ENCODE measurements at regions not wholly inside any gene's neighbourhood (a gene's known extent, or its start where the extent isn't known, plus 50 kb on each side); places are given as distances from the start of the nearest gene placed in this dataset.
"Not testable (repeated sequence)": the region's sequence is repeated elsewhere in the genome, so short reads cannot be mapped to it uniquely, and the experiment has no call there.

GRCh38 chr14:45705940-45706534 lies 453.0 kb upstream of the MIS18BP1 start:
- DNase-seq: no peak

DNA sequence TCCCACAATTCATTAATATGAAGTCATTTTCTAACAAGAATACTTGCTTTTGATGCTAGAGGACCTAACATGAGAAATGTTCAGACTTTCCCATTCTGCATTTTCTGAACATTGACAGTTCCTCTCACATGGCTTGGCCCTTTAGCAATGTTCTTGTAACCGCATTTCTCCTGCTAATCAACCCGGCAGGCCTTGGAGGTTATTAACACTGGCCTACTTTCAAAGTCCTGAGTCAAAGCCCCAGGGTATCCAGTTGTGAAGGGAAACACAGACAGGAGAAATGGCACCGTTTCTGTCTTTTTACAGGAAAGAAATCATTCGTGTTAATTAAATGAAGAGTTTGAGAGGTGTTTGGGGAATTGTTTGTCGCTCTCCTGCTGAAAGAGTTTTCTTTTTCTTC lies 446.5 kb upstream of the MIS18BP1 start:
- DNase-seq: no peak

- no peak for DNase-seq
Observed at GRCh38 chr14:45698462-45699134, 445.6 kb upstream of the MIS18BP1 start.

GRCh38 chr14:45686771-45687170 lies 433.8 kb upstream of the MIS18BP1 start:
- DNase-seq: no peak

- no peak for DNase-seq
Observed at GRCh38 chr14:45680531-45680930, 427.5 kb upstream of the MIS18BP1 start.

- DNase-seq: peak; percentile 92
Observed at GRCh38 chr14:45679853-45680252, 426.9 kb upstream of the MIS18BP1 start.

GRCh38 chr14:45678163-45678562 lies 425.2 kb upstream of the MIS18BP1 start:
- no peak for DNase-seq

DNA sequence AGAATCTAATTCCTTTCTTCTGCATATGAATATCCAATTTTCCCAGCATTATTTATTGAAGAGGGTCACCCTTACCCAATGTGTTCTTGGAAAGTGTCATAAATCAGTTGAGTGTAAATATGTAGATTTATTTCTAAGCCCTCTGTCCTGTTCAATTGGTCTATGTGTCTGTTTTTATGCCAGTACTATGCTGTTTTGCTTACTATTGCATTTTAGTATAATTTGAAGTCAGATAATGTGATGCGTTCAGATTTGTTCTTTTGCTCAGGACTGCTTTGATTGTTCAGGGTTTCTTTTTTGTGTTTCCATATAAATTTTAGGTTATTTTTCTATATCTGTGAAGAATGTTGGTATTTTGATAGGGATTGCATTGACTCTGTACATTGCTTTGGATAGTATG lies 420.4 kb upstream of the MIS18BP1 start:
- no peak for DNase-seq

GRCh38 chr14:45664668-45665356 lies 411.8 kb upstream of the MIS18BP1 start:
- no peak for DNase-seq

- DNase-seq: no peak
Observed at GRCh38 chr14:45658917-45659299, 405.9 kb upstream of the MIS18BP1 start.

- no peak for DNase-seq
Observed at GRCh38 chr14:45658226-45658916, 405.4 kb upstream of the MIS18BP1 start.

GRCh38 chr14:45651890-45652289 lies 398.9 kb upstream of the MIS18BP1 start:
- DNase-seq: peak; percentile 6

DNA sequence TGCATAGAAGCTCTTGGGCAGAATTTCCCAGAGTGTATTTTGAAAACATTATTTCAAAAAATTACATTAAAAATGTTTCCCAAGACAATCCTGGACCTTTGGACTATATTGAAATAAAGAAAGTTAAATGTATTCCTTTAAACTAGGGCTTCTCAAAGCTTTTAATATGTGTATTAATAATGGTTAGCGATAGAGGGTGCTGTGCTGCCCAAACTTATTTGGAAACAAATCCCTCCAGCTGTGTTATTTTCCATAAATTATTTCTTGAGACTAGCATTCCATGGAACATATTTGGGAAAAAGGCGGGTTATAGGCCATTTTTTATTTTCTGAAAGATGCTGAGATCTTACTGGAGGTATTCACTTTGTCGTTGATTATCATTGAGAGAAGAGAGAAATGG lies 397.8 kb upstream of the MIS18BP1 start:
- no peak for DNase-seq

GRCh38 chr14:45649051-45649450 lies 396.0 kb upstream of the MIS18BP1 start:
- no peak for DNase-seq

DNA sequence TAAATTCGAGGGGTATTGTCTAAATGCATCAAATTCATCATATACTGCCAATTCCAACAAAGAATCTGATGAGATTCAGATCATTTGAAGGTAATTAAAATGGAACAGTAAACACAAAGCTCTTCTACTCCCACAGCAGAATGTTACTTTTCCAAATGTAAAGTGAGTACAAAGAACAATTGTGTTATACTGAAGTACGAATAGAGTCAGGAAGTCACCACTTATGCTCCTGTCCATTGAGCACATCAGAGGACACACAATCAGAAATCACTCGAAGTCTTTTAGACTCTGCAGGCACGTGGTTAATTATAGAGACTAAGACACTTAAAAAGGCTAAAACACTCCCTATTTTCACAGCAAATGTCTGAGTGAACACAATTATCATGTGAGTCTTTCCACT lies 388.5 kb upstream of the MIS18BP1 start:
- DNase-seq: no peak

DNA sequence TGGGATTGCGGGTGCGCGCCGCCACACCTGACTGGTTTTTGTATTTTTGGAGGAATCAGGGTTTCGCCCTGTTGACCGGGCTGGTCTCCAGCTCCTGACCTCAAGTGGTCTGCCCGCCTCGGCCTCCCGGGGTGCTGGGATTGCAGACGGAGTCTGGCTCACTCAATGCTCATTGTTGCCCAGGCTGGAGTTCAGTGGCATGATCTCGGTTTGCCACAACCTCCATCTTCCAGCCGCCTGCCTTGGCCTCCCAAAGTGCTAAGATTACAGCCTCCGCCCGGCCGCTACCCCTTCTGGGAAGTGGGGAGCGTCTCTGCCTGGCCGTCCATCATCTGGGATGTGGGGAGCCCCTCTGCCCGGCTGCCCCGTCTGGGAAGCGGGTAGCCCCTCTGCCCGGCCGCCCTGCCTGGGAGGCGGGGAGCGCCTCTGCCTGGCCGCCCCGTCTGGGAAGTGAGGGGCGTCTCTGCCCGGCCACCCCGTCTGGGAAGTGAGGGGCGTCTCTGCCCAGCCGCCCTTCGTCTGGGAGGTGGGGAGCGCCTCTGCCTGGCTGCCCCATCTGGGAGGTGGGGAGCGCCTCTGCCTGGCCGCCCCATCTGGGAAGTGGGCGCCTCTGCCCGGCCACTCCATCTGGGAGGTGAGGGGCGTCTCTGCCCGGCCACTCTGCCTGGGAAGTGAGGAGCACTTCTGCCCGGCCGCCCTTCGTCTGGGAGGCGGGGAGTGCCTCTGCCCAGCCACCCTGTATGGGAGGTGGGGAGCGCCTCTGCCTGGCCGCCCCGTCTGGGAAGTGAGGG lies 381.8 kb upstream of the MIS18BP1 start:
- DNase-seq: not testable (repeated sequence)

- no peak for DNase-seq
Observed at GRCh38 chr14:45633220-45633984, 380.4 kb upstream of the MIS18BP1 start.

DNA sequence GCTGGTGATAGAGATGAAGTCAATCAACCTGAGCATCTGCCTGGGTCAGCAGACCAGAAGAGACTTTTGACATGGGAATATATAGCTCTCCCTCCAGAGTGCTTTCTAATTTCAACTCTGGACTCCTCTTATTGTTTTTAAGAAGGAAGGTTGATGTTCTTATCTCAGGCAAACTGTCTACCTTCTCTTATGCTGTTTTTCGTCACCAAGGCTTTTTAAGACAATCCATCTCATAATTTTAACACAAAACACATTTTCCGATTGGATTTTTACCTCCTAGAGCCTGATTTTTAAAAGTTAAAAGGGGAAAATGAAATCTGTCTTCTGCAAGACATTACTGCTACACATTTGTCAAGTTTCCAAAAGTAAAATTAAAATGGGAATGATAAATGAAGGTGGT lies 368.7 kb upstream of the MIS18BP1 start:
- no peak for DNase-seq

- no peak for DNase-seq
Observed at GRCh38 chr14:45619831-45620230, 366.8 kb upstream of the MIS18BP1 start.

GRCh38 chr14:45610318-45610717 lies 357.3 kb upstream of the MIS18BP1 start:
- peak; percentile 3 for DNase-seq

GRCh38 chr14:45587142-45587541 lies 334.1 kb upstream of the MIS18BP1 start:
- DNase-seq: no peak

DNA sequence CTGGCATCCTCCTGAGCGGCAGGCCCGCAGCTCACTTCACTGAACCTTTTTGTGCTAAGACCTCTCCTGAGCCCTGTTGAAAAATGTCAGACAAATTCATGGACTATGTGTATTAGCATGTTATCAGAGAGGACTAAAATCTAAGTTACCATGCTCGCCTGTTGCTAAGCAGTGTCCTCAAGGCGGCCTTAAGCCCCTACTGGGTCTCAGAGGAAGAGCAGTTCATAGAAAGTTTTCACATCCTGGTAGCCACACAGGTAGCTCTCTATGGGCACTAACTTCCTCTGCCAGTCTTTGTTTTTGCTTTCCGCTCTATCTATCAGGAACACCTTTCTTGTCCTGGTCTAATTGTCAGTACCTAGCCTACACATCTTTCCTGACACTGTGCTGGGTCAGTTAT lies 306.6 kb upstream of the MIS18BP1 start:
- DNase-seq: no peak
